ENCODE measurements at regions not wholly inside any gene's neighbourhood (a gene's known extent, or its start where the extent isn't known, plus 50 kb on each side); places are given as distances from the start of the nearest gene placed in this dataset.

DNA sequence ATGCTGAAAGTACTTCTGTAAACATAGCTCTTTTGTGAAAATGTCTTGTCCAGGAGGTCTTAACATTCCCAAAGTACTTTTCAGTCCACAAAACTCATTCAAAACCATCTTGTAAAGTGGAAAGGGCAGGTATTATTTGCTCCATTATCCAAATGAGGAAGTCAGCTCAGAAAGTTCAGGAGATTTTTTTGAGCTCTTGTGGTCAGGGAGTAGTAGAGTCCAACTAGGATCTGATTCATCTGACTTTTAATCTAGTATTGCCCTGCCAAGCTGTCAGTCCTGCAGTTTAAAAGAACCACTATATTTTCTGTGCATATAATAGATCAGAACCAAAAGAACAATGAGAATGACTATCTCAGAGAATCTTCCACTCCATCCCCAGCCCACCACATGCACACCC, 83.5 kb downstream of the FOXB1 start:
- DNase-seq (ENCODE audit: low read depth) = peak; percentile 40
- Mint-ChIP-seq H3K27ac (ENCODE audit: unreplicated experiment) (no peak overlapping the region), H3K36me3 (ENCODE audit: low read depth, unreplicated experiment) (no peaks in the 10 kb centered on the region), H3K27me3 (ENCODE audit: low read depth, unreplicated experiment) (peaks cover 2% of the 10 kb centered on the region), H3K4me3 (ENCODE audit: unreplicated experiment) (no peak overlapping the region), H3K4me1 (ENCODE audit: low read depth, unreplicated experiment) (peaks cover 22% of the 10 kb centered on the region), H3K9me3 (ENCODE audit: unreplicated experiment) (no peaks in the 10 kb centered on the region)
- H3K9me3 ChIP-seq (ENCODE audit: insufficient read depth, low read depth, low read length) = no peaks in the 10 kb centered on the region
- FAIRE-seq = no peak
- H3K79me2 ChIP-seq (ENCODE audit: insufficient read depth, low read length) = no peaks in the 10 kb centered on the region
- peaks cover 23% of the 10 kb centered on the region for H3K4me1 ChIP-seq (ENCODE audit: insufficient read depth, low read length)
- H2AFZ ChIP-seq (ENCODE audit: low read depth, low read length) = no peak overlapping the region
- no peaks in the 10 kb centered on the region for H4K20me1 ChIP-seq (ENCODE audit: insufficient read depth, low read length)
- H3K9ac ChIP-seq (ENCODE audit: low read length) = no peak overlapping the region
- H3K4me2 ChIP-seq (ENCODE audit: low read length) = no peak overlapping the region
- no peak overlapping the region for H3K27ac ChIP-seq (ENCODE audit: low read depth, low read length)
- TF ChIP-seq, protein P1, sequence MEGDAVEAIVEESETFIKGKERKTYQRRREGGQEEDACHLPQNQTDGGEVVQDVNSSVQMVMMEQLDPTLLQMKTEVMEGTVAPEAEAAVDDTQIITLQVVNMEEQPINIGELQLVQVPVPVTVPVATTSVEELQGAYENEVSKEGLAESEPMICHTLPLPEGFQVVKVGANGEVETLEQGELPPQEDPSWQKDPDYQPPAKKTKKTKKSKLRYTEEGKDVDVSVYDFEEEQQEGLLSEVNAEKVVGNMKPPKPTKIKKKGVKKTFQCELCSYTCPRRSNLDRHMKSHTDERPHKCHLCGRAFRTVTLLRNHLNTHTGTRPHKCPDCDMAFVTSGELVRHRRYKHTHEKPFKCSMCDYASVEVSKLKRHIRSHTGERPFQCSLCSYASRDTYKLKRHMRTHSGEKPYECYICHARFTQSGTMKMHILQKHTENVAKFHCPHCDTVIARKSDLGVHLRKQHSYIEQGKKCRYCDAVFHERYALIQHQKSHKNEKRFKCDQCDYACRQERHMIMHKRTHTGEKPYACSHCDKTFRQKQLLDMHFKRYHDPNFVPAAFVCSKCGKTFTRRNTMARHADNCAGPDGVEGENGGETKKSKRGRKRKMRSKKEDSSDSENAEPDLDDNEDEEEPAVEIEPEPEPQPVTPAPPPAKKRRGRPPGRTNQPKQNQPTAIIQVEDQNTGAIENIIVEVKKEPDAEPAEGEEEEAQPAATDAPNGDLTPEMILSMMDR (IDR thresholded peaks at IDR 0.05; ENCODE audit: insufficient read depth, low read depth, low read length) = no peak
- TF ChIP-seq EZH2 (IDR thresholded peaks at IDR 0.05; ENCODE audit: insufficient read depth, low read length) = no peak
- H3K36me3 ChIP-seq (ENCODE audit: insufficient read depth, low read length) = no peaks in the 10 kb centered on the region
- H3K27me3 ChIP-seq (ENCODE audit: insufficient read depth, low read length) = no peaks in the 10 kb centered on the region
- H3K4me3 ChIP-seq (ENCODE audit: insufficient read depth, low read depth, low read length) = no peak overlapping the region

DNA sequence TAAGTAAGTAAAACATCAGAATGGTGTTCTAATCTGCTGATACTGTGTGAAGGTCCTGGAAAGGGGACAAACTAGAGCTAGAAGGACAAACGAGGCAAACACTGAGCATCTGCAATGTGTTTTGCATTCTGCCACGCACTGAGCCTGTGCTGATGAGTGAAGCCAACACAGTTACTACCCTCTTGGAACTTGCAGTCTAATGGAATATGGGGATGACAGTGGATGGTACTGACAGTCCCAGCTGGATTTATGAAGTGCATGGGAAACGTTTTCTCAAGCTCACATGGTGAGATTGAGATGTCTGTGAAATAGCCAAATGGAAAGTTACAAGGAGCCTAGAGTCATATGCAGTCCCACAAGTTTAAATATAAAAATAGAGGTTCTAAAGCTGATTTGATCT, 86.6 kb downstream of the FOXB1 start:
- DNase-seq (ENCODE audit: low read depth) = no peak
- Histone ChIP-seq H3K27me3 (ENCODE audit: insufficient read depth, low read length) (no peaks in the 10 kb centered on the region), H3K9me3 (ENCODE audit: insufficient read depth, low read depth, low read length) (no peaks in the 10 kb centered on the region), H3K4me2 (ENCODE audit: low read length) (peak overlapping the region; percentile 16), H4K20me1 (ENCODE audit: insufficient read depth, low read length) (no peaks in the 10 kb centered on the region), H2AFZ (ENCODE audit: low read depth, low read length) (no peak overlapping the region), H3K9ac (ENCODE audit: low read length) (no peak overlapping the region), H3K79me2 (ENCODE audit: insufficient read depth, low read length) (no peaks in the 10 kb centered on the region), H3K4me1 (ENCODE audit: insufficient read depth, low read length) (peaks cover 24% of the 10 kb centered on the region), H3K36me3 (ENCODE audit: insufficient read depth, low read length) (no peaks in the 10 kb centered on the region), H3K4me3 (ENCODE audit: insufficient read depth, low read depth, low read length) (no peak overlapping the region), H3K27ac (ENCODE audit: low read depth, low read length) (no peak overlapping the region)
- Mint-ChIP-seq H3K4me3 (ENCODE audit: unreplicated experiment) (no peak overlapping the region), H3K9me3 (ENCODE audit: unreplicated experiment) (peaks cover 2% of the 10 kb centered on the region), H3K4me1 (ENCODE audit: low read depth, unreplicated experiment) (peaks cover 24% of the 10 kb centered on the region), H3K36me3 (ENCODE audit: low read depth, unreplicated experiment) (no peaks in the 10 kb centered on the region), H3K27me3 (ENCODE audit: low read depth, unreplicated experiment) (peaks cover 2% of the 10 kb centered on the region), H3K27ac (ENCODE audit: unreplicated experiment) (no peak overlapping the region)
- TF ChIP-seq, protein P1 (IDR thresholded peaks at IDR 0.05; ENCODE audit: insufficient read depth, low read depth, low read length) = no peak
- TF ChIP-seq EZH2 (IDR thresholded peaks at IDR 0.05; ENCODE audit: insufficient read depth, low read length) = no peak
- FAIRE-seq = no peak

DNA sequence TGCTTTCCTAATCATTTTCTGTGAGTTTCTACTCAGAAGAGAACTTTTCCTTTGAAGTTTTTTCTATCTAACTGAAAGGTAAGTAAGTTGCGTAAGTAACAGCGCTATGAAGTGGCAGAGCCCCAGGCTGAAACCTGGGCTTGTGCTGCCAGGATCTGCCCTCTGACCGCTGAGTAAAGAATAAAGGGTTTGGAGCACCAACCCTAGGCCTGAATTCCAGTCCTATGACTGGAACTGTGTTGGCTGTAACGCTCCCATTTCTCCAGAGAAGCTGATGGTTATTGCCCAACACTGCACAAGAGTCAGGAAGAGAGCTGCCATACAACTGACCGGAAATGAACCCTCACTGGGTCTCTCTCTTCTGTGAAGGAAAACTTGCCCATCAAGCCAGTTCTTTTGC, 87.0 kb downstream of the FOXB1 start:
- DNase-seq (ENCODE audit: low read depth) = peak; percentile 85
- Histone ChIP-seq H3K4me3 (ENCODE audit: insufficient read depth, low read depth, low read length) (no peak overlapping the region), H3K27me3 (ENCODE audit: insufficient read depth, low read length) (no peaks in the 10 kb centered on the region), H3K79me2 (ENCODE audit: insufficient read depth, low read length) (no peaks in the 10 kb centered on the region), H4K20me1 (ENCODE audit: insufficient read depth, low read length) (no peaks in the 10 kb centered on the region), H3K4me2 (ENCODE audit: low read length) (peak overlapping the region; percentile 16), H3K9me3 (ENCODE audit: insufficient read depth, low read depth, low read length) (no peaks in the 10 kb centered on the region), H3K9ac (ENCODE audit: low read length) (no peak overlapping the region), H3K4me1 (ENCODE audit: insufficient read depth, low read length) (peaks cover 28% of the 10 kb centered on the region), H2AFZ (ENCODE audit: low read depth, low read length) (peak overlapping the region; percentile 27), H3K27ac (ENCODE audit: low read depth, low read length) (no peak overlapping the region), H3K36me3 (ENCODE audit: insufficient read depth, low read length) (no peaks in the 10 kb centered on the region)
- Mint-ChIP-seq H3K36me3 (ENCODE audit: low read depth, unreplicated experiment) (no peaks in the 10 kb centered on the region), H3K4me1 (ENCODE audit: low read depth, unreplicated experiment) (peaks cover 28% of the 10 kb centered on the region), H3K4me3 (ENCODE audit: unreplicated experiment) (no peak overlapping the region), H3K27me3 (ENCODE audit: low read depth, unreplicated experiment) (peaks cover 2% of the 10 kb centered on the region), H3K27ac (ENCODE audit: unreplicated experiment) (peak overlapping the region; percentile 64), H3K9me3 (ENCODE audit: unreplicated experiment) (peaks cover 2% of the 10 kb centered on the region)
- FAIRE-seq = peak; percentile 37
- TF ChIP-seq, protein P1 (IDR thresholded peaks at IDR 0.05; ENCODE audit: insufficient read depth, low read depth, low read length) = no peak
- no peak for TF ChIP-seq EZH2 (IDR thresholded peaks at IDR 0.05; ENCODE audit: insufficient read depth, low read length)
